ENCODE measurements at regions not wholly inside any gene's neighbourhood (a gene's known extent, or its start where the extent isn't known, plus 50 kb on each side); places are given as distances from the start of the nearest gene placed in this dataset.

DNA sequence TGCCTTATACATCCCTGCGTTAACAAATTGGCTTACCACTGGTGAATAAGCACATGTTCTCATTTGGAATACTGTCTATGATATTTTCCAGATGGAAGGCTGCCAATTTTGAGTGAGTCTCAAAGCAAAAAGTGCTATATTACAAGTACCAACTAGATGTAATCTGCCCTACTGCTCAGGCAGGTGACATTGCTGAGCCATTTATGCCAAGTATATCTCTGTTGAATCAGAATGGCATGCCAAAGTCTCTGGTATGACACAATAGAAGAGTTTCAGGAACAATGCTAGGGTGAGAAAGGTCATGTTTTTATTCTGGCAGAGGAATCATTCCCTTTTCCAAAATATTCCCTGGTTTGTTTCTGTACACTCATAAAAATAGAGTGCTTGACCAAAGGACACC is 356.5 kb downstream of the CDH9 start:
- peak; percentile 34 for DNase-seq (ENCODE audit: low read depth)
- H3K4me3 ChIP-seq (ENCODE audit: low read length): no peak overlapping the region
- TF ChIP-seq, protein P1, sequence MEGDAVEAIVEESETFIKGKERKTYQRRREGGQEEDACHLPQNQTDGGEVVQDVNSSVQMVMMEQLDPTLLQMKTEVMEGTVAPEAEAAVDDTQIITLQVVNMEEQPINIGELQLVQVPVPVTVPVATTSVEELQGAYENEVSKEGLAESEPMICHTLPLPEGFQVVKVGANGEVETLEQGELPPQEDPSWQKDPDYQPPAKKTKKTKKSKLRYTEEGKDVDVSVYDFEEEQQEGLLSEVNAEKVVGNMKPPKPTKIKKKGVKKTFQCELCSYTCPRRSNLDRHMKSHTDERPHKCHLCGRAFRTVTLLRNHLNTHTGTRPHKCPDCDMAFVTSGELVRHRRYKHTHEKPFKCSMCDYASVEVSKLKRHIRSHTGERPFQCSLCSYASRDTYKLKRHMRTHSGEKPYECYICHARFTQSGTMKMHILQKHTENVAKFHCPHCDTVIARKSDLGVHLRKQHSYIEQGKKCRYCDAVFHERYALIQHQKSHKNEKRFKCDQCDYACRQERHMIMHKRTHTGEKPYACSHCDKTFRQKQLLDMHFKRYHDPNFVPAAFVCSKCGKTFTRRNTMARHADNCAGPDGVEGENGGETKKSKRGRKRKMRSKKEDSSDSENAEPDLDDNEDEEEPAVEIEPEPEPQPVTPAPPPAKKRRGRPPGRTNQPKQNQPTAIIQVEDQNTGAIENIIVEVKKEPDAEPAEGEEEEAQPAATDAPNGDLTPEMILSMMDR (conservative IDR thresholded peaks at IDR 0.05; ENCODE audit: low read depth, low read length): no peak

DNA sequence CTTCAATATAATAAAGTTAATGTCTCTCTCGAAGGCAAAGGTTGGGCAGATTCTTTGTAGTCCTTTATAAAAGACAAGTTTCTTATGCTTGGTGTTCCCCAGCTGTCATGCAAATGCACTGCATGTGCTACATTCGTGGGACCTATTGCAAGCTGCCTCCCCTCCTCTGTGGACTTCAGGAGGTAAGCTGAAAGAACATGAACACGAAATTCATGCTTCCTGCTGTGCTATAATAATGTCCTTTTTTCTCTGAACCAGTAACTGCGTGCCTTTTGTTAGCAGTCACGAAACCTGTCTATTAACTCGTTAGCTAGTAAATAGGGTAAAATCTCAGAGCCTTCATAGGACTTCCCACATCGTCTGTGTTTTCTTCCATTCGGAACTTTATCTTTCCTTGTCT is 363.5 kb downstream of the CDH9 start:
- TF ChIP-seq, protein P1 (conservative IDR thresholded peaks at IDR 0.05; ENCODE audit: low read depth, low read length): no peak
- DNase-seq (ENCODE audit: low read depth): no peak
- H3K4me3 ChIP-seq (ENCODE audit: low read length): no peak overlapping the region

DNA sequence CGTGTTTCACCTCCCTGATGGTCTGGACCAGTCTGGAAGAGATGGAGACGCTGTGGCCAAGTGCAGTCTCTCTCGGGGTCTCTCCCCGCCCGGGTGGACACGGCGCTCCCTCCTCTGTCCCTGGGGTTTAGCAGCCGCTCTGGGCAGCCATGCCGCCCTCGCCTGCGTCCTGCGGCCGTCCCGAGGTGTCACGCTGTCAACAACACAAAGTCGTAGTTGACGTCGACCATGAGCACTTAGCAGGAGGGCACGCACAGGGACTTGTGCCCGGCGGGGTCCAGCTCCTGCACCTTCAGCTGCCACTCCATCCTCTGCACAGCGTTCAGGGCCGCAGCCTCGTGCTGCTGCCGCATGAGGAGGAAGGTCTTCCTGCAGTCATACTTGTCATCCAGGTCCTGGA is 368.9 kb downstream of the CDH9 start:
- no peak for DNase-seq (ENCODE audit: low read depth)
- H3K4me3 ChIP-seq (ENCODE audit: low read length): no peak overlapping the region
- TF ChIP-seq, protein P1 (conservative IDR thresholded peaks at IDR 0.05; ENCODE audit: low read depth, low read length): no peak

DNA sequence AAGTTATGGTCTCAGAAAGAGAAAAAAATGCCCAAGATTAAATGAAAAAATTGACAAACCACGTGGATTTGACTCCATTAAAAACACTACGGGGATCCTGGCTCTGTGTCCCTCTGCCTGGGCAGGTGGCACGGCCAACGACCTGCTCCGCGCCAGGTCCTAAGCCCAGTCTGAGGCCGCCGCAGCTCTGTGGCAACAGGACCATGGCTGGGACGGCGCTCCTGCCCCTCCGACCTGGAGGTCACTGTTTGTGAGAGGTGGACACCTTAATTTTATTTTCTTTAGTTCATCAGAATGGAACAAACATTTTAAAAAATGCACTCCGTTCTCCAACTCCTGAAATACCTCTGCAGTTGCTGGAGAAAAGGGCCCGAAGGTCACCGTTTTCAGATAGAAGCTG is 369.4 kb downstream of the CDH9 start:
- TF ChIP-seq, protein P1 (conservative IDR thresholded peaks at IDR 0.05; ENCODE audit: low read depth, low read length): no peak
- no peak overlapping the region for H3K4me3 ChIP-seq (ENCODE audit: low read length)
- no peak for DNase-seq (ENCODE audit: low read depth)

DNA sequence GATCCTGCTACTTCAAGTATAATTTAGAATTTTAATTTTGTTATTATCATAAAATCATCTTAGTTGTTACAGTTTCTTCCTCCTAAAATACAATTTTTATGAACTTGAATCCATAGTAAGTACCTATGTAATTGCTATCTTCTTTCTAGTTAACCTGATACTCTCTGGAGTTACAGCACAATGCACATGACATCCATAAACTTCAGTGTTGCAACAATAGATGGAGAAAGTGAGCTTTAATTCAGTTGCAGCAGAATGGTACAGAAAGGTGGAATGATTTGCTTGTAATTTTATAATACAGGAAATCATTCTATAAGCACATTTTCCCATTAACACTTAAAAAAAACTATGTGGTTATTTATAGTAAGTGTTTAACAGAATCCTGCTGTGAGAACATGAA is 372.0 kb downstream of the CDH9 start:
- H3K4me3 ChIP-seq (ENCODE audit: low read length): no peak overlapping the region
- no peak for DNase-seq (ENCODE audit: low read depth)
- TF ChIP-seq, protein P1 (conservative IDR thresholded peaks at IDR 0.05; ENCODE audit: low read depth, low read length): no peak

DNA sequence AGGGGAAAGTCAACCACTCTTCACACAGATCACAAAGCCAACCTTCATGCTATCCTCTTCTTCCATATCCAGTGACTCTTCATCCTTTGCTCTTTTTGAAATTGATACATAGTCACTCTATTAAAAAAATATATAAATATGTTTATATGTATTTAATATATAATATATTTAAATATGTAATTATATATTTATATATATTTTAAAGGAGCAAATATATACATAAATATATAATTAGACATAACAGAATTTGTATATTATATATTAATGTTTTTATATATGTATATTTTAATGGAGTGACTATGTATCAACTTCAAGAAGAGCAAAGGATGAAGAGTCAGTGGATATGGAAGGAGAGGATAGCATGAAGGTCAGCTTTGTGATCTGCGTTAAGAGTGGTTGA is 374.9 kb downstream of the CDH9 start:
- no peak for DNase-seq (ENCODE audit: low read depth)
- H3K4me3 ChIP-seq (ENCODE audit: low read length): no peak overlapping the region
- TF ChIP-seq, protein P1 (conservative IDR thresholded peaks at IDR 0.05; ENCODE audit: low read depth, low read length): no peak

DNA sequence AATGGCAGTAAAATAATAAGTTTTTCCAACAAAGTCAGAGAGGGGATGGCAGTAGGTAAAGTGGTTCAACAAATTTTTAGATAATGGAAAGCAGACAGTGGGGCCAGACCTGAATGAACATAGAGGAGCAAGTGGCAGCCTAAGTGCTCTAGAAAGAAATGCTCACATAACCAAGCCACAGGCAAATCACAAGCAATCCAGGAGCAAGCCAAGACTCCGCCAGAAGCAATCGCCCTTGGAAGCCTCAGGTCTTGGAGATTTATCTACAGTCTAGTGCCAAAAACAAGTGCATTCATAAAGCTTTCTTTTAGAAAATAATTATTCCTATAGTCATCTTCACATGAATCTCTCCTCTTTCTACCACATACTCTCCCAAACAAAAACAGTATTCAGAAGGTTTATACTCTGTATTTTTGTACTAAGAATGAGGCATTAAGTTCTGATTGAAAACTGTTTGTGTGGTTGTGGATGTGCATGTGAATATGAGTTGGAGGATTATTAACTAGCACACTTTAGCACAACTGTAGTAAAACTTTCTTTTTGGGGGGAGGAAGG is 375.5 kb downstream of the CDH9 start:
- DNase-seq (ENCODE audit: low read depth): no peak
- no peak overlapping the region for H3K4me3 ChIP-seq (ENCODE audit: low read length)
- TF ChIP-seq, protein P1 (conservative IDR thresholded peaks at IDR 0.05; ENCODE audit: low read depth, low read length): no peak

Measured in retinal pigment epithelial cell (primary cell).